Ureter (tissue), 1 donor: ENCODE measurements at regions not wholly inside any gene's neighbourhood (a gene's known extent, or its start where the extent isn't known, plus 50 kb on each side); places are given as distances from the start of the nearest gene placed in this dataset.

ENCODE experiments used
- DNase-seq: peaks from one replicate; pipeline ENCODE4 v3.0.0-alpha.2; 2020; ENCODE audit warnings: low spot score
- donor health status: DM: yes; HTN: yes; CAD: no.

DNA sequence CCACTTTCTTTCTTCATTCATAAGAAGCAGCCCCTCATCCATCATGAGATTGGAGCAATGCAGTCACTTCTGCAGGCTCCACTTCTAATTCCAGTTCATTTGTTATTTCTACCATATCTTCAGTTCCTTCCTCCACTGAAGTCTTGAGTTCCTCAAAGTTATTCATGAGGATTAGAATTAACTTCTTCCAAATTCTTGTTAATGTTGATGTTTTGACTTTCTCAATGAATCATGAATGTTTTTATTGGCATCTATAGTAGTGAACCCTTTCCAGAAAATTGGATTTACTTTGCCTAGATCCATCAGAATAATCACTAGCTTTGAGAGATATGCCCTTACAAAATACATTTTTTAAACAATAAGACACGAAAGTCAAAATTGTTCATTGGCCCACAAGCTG is 2567.7 kb upstream of the PCDH20 start:
- DNase-seq, result no peak

DNA sequence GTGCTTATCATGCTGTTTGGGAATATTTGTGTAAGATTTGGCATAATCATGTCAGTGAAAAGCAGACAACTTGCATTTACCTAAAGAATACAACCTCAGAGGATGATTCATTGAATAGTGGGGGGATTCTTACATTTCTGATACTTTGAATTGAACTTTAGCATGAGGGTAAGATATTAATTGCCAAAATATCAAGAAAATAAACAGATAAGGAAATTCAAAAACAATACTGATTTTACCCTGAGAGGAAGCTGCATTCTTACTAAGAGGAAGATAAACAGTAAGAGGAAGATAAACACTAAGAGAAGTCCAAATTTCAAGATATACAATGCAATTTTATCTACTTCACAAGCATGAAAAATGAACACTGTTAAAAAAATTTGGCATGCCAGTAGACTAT is 2564.3 kb upstream of the PCDH20 start:
- no peak for DNase-seq

GRCh38 chr13:63972328-63972727 is 2556.7 kb upstream of the PCDH20 start:
- no peak for DNase-seq

- DNase-seq, result no peak
Measured at GRCh38 chr13:63954683-63955082, 2539.0 kb upstream of the PCDH20 start.

- no peak for DNase-seq
Measured at GRCh38 chr13:63948045-63948444, 2532.4 kb upstream of the PCDH20 start.

DNA sequence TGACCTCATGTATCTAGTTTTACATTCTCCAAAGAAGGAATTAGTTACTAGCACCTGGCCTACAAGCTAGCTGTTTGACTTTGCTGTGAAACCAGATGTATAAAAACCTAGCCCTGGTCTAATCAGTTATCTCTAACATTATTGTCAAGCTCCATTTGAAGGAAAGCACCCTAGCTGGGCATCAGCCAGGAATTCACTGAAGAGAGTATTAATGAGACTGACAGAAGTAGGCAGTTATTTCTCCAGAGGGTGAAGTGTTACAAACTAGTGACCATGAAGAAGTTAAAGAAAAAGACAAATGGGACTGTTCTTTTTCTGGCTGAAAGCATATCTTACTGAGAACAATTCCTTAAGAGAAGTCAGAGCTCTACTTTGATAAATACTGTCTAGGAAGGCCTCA is 2529.3 kb upstream of the PCDH20 start:
- DNase-seq, result no peak

- no peak for DNase-seq
Measured at GRCh38 chr13:63942372-63942771, 2526.7 kb upstream of the PCDH20 start.

DNA sequence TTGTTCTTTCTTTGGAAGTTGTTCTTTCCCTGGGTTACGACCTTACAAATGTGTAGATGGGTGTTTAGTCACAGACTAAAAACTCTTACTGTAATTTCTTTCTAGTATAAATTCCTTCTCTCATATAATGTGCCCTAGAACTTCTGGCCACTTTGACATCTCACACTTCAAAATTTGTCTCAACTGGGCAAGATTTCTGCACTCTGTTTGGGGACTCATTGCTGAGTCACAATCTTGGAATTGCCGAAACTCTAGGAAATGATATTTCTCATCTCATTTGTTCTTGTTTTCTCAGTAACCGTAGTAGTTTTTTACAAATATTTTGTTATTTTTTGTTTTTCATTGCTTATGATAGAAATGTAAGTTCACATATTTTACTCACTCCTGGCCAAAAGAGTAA is 2523.2 kb upstream of the PCDH20 start:
- DNase-seq, result no peak

DNA sequence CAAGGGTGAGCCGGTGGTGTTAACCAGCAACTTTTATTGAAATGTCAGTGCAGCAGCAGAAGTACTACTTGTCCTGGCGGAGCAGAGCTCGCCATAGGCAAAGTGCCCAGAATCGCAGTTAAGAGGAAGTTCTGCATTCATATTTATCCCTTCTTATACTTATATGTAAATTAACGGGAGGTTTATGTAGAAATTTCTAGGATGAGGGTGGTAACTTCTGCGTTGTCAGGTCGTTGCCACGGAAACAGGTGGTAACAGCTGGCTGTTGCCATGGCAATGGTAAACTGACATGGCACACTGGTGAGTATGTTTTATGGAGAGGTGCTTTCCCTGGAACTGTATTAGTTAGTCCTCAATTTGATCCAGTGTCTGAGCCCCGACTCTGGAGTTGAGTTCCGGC is 2494.9 kb upstream of the PCDH20 start:
- no peak for DNase-seq

DNA sequence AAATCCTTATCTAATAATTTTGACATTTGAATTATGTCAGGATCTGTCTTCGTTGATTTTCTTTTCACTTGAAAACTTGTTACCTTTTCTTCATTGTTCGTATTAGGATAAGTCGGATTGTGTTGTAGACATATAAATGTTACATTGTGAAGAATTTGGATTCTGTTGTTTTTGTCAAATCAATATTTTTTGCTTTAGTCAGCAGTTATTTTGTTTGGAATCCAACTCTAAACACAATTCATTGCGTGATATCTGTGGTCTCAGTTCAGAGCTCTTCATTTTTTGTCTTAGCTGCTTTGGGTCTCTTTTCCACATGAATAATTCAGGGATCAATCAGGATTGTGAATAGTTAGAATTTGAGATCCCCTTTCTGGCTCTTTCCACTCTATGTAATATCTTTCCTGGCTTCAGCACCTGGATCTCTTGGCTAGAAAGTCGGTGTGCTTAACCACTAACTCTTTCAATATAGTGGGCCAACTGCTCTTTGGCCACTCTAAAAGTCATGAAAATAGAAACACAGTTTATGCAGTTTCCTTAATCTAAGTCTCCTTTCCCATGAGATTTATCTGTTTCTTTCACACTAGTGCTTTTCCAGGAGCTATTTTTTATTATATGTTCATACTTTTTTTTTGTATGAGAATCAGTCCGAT is 2494.2 kb upstream of the PCDH20 start:
- no peak for DNase-seq

DNA sequence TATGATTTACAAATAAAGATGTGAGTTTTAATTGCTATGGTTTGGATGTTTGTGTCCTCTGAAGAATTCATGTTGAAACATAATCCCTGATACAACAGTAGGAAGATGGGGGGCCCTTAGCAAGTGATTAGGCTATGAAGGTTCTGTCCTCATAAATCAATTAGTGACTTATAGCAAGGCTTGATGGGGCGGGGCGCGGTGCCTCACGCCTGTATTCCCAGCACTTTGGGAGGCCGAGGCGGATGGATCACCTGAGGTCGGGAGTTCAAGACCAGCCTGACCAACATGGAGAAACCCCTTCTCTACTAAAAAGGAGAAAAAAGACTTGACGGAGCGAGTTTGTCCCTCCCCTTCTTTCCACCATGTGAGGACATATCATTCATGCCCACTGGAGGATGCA is 2486.5 kb upstream of the PCDH20 start:
- no peak for DNase-seq

GRCh38 chr13:63901630-63902029 is 2486.0 kb upstream of the PCDH20 start:
- no peak for DNase-seq

GRCh38 chr13:63900406-63900805 is 2484.8 kb upstream of the PCDH20 start:
- no peak for DNase-seq

DNA sequence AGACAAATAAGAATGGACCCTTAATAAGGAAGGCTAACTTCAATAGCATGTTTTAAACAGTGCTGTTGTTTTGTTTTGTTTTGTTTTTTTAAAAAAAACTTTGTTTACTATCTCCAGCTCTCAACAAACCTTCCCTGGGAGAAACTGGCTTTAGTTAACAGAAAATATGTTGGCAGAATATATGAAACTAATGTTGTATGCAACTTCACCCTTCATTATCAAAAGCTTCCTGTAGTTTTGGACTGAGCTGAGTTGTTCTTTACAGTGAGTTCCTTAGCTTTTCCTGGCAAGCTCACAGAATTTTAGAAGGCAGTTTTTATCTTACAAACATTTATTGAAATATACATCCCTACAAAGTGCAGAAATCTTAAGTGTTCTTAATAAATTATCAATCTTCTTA is 2480.7 kb upstream of the PCDH20 start:
- DNase-seq, result no peak

GRCh38 chr13:63882052-63882451 is 2466.4 kb upstream of the PCDH20 start:
- DNase-seq, result no peak

DNA sequence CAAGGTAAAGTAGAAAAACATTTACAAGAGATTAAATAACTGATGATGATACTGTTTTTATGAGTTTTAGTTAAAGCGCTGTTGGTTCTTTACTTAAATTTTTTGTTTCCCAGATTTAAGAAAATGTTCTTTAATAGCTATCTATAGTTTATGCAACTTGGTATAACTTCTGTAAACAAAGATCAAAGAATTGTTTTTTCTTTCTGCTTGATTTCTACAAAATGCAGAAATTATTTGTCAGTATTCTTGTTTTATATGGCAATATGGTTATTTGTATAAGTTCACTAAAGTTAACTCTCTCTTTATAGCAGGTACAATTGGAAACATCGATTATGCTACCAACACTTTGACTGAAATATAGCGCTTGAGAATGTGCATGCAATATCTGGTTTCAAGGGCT is 2465.1 kb upstream of the PCDH20 start:
- no peak for DNase-seq

- DNase-seq, result no peak
Measured at GRCh38 chr13:63873936-63874335, 2458.3 kb upstream of the PCDH20 start.

DNA sequence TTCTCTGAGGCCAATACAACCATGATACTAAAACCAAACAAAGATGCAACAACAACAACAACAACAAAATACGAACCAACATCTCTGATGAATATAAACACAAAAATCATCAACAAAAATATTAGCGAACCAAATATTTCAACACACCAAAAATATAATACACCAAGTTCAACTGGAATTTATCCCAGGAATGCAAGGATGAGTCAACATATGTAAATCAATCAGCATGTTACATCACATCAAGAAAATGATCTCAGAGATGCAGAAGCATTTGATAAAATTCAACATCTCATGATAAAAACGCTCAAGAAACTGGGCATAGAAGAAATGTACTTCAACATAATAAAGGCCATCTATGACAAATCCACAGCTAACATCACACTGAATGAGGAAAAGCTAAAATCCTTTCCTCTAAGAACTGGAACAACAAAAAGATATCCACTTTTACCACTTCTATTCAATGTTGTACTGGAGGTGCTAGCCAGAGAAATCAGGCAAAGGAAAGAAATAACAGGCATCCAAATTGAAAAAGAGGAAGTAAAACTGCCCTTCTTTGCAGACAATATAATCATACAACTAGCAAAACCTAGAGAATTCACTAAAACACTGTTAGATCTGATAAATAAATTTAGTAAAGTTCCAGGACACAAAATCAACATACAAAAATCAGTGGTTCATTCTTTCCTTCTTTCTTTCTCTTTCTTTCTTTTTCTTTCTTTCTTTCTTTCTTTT is 2448.7 kb upstream of the PCDH20 start:
- no peak for DNase-seq

DNA sequence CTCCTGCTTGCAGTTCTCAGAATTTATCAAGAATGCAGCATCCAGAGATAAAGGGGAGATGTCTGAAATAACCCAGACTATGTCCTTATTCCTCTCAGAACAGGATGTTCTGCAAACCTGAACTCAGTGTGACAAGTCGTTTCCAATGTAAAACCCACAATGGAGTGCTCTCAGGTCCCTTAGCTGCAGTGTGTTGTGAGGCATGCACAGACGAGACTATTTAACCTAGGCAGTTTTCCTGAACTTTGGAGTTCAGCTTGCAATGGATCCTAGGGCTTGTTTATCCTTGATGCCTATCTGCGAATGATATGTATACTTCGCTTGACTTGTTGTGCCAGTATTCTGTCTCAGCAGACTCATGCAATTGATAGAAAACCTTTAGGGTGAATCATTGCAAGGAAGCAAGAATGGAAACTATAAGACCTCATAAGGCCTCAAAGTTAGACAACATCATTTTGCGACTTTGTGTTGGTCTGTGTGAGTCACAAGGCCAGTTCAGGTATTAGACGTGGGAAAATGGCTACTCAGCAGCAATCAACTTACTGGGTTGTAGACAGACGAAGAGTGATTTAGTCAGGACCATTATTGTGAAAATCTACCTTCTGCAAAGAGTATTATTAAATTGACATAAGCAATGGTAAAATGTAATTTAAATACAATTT is 2439.9 kb upstream of the PCDH20 start:
- no peak for DNase-seq

GRCh38 chr13:63853816-63854215 is 2438.2 kb upstream of the PCDH20 start:
- no peak for DNase-seq

DNA sequence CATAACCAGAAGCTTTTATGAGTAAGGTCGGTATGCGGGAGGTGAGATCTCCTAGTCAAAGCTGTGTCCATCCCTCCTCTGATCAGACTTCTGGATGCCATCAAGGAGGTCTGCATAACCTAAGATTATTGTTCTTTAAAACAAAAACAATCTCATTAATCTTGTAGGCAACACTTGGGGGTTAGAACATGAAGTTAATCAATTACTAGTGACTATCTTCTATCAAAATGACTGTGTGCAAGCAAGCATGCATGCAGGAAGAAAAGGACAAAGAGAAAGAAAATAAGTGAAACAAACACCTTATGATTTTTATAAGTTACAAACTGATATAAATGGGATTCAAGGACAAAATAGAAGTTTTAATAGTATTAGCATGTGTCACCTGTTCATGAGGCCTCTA is 2435.9 kb upstream of the PCDH20 start:
- no peak for DNase-seq

- no peak for DNase-seq
Measured at GRCh38 chr13:63843766-63844699, 2428.4 kb upstream of the PCDH20 start.
